HuH-7 (cell line): ENCODE measurements at regions not wholly inside any gene's neighbourhood (a gene's known extent, or its start where the extent isn't known, plus 50 kb on each side); places are given as distances from the start of the nearest gene placed in this dataset.

Experiments
- DNase-seq: peaks from one replicate; pipeline ENCODE4 v3.0.0; 2011; ENCODE audit warnings: low spot score

- DNase-seq: no peak
These were observed 71.1 kb downstream of the TMEM114 start for GRCh38 chr16:8519179-8519578.

- DNase-seq: no peak
These were observed 73.0 kb downstream of the TMEM114 start for GRCh38 chr16:8517280-8517679.

GRCh38 chr16:8516471-8516870 is 73.8 kb downstream of the TMEM114 start:
- no peak for DNase-seq

- no peak for DNase-seq
These were observed 77.2 kb downstream of the TMEM114 start for GRCh38 chr16:8512941-8513624.

- DNase-seq: no peak
These were observed 78.8 kb downstream of the TMEM114 start for GRCh38 chr16:8511464-8511863.

- no peak for DNase-seq
These were observed 80.2 kb downstream of the TMEM114 start for GRCh38 chr16:8510160-8510559.

- DNase-seq: no peak
These were observed 84.9 kb downstream of the TMEM114 start for GRCh38 chr16:8505327-8505991.

GRCh38 chr16:8502446-8502845 is 87.9 kb downstream of the TMEM114 start:
- DNase-seq: no peak

GRCh38 chr16:8500351-8500750 is 90.0 kb downstream of the TMEM114 start:
- DNase-seq: no peak

- DNase-seq: no peak
These were observed 93.9 kb downstream of the TMEM114 start for GRCh38 chr16:8496364-8496763.

GRCh38 chr16:8493972-8494371 is 96.3 kb downstream of the TMEM114 start:
- no peak for DNase-seq

GRCh38 chr16:8492690-8493089 is 97.6 kb downstream of the TMEM114 start:
- no peak for DNase-seq

- DNase-seq: no peak
These were observed 100.7 kb downstream of the TMEM114 start for GRCh38 chr16:8489580-8489979.

- DNase-seq: no peak
These were observed 103.3 kb downstream of the TMEM114 start for GRCh38 chr16:8486985-8487384.

- DNase-seq: no peak
These were observed 106.9 kb downstream of the TMEM114 start for GRCh38 chr16:8483396-8483795.

GRCh38 chr16:8481810-8482209 is 108.5 kb downstream of the TMEM114 start:
- DNase-seq: no peak

- DNase-seq: no peak
These were observed 113.5 kb downstream of the TMEM114 start for GRCh38 chr16:8476824-8477223.

GRCh38 chr16:8474587-8474986 is 115.7 kb downstream of the TMEM114 start:
- DNase-seq: no peak

- DNase-seq: no peak
These were observed 121.1 kb downstream of the TMEM114 start for GRCh38 chr16:8469102-8469778.

GRCh38 chr16:8464979-8465378 is 125.3 kb downstream of the TMEM114 start:
- DNase-seq: no peak

GRCh38 chr16:8459085-8459733 is 131.1 kb downstream of the TMEM114 start:
- no peak for DNase-seq

GRCh38 chr16:8458481-8459046 is 131.7 kb downstream of the TMEM114 start:
- no peak for DNase-seq
